DMS53 treated with DMSO at 0.1 percent for 48 hours (cell line): ENCODE measurements at regions not wholly inside any gene's neighbourhood (a gene's known extent, or its start where the extent isn't known, plus 50 kb on each side); places are given as distances from the start of the nearest gene placed in this dataset.

Experiments
- DNase-seq: peaks from one replicate; lab custom pipeline; 2025; ENCODE audit not compliant: unreplicated experiment; lab: John Stamatoyannopoulos, UW

GRCh38 chr4:19375136-19375804, 876.4 kb upstream of the SLIT2 start:
- DNase-seq = no peak

- no peak for DNase-seq
Measured at GRCh38 chr4:19372390-19372789, 879.3 kb upstream of the SLIT2 start.

GRCh38 chr4:19368800-19369199, 882.9 kb upstream of the SLIT2 start:
- no peak for DNase-seq

GRCh38 chr4:19366916-19367315, 884.8 kb upstream of the SLIT2 start:
- DNase-seq = no peak

- DNase-seq = no peak
Measured at GRCh38 chr4:19358015-19358414, 893.7 kb upstream of the SLIT2 start.

- DNase-seq = no peak
Measured at GRCh38 chr4:19349416-19349815, 902.3 kb upstream of the SLIT2 start.

GRCh38 chr4:19348746-19349145, 903.0 kb upstream of the SLIT2 start:
- DNase-seq = no peak

GRCh38 chr4:19346636-19347035, 905.1 kb upstream of the SLIT2 start:
- DNase-seq = no peak

- DNase-seq = no peak
Measured at GRCh38 chr4:19329631-19330030, 922.1 kb upstream of the SLIT2 start.

- DNase-seq = no peak
Measured at GRCh38 chr4:19329077-19329476, 922.6 kb upstream of the SLIT2 start.

- no peak for DNase-seq
Measured at GRCh38 chr4:19327364-19327763, 924.3 kb upstream of the SLIT2 start.

- no peak for DNase-seq
Measured at GRCh38 chr4:19324184-19324583, 927.5 kb upstream of the SLIT2 start.

- no peak for DNase-seq
Measured at GRCh38 chr4:19319607-19320006, 932.1 kb upstream of the SLIT2 start.

GRCh38 chr4:19317377-19317776, 934.3 kb upstream of the SLIT2 start:
- no peak for DNase-seq

GRCh38 chr4:19314116-19314515, 937.6 kb upstream of the SLIT2 start:
- DNase-seq = no peak

GRCh38 chr4:19309378-19309777, 942.3 kb upstream of the SLIT2 start:
- no peak for DNase-seq

GRCh38 chr4:19304028-19304427, 947.7 kb upstream of the SLIT2 start:
- DNase-seq = no peak

GRCh38 chr4:19301527-19301926, 950.2 kb upstream of the SLIT2 start:
- no peak for DNase-seq

GRCh38 chr4:19300213-19300612, 951.5 kb upstream of the SLIT2 start:
- no peak for DNase-seq

- no peak for DNase-seq
Measured at GRCh38 chr4:19298998-19299397, 952.7 kb upstream of the SLIT2 start.

GRCh38 chr4:19293781-19294180, 957.9 kb upstream of the SLIT2 start:
- no peak for DNase-seq

- no peak for DNase-seq
Measured at GRCh38 chr4:19293080-19293479, 958.6 kb upstream of the SLIT2 start.

GRCh38 chr4:19286924-19287323, 964.8 kb upstream of the SLIT2 start:
- no peak for DNase-seq
